Esophagus (tissue), 2 donors: ENCODE measurements at regions not wholly inside any gene's neighbourhood (a gene's known extent, or its start where the extent isn't known, plus 50 kb on each side); places are given as distances from the start of the nearest gene placed in this dataset.

Source experiments
- H3K27ac ChIP-seq, 2 donors: one replicate each; pipeline ENCODE4 v1.5.1; 2013; ENCODE audit warnings: low read depth in 2 of 2, mild to moderate bottlenecking in 2 of 2, inconsistent platforms in 1 of 2, low read length in 1 of 2, moderate library complexity in 1 of 2
- H3K27me3 ChIP-seq, 2 donors: one replicate each; pipeline ENCODE4 v1.6.1; 2013; ENCODE audit warnings: low read length in 2 of 2, control low read depth in 1 of 2, mild to moderate bottlenecking in 1 of 2; ENCODE audit not compliant: insufficient read depth in 2 of 2, control insufficient read depth in 1 of 2
- H3K36me3 ChIP-seq, 2 donors: one replicate each; pipeline ENCODE4 v1.6.1; 2013; ENCODE audit warnings: low read length in 1 of 2; ENCODE audit not compliant: control insufficient read depth in 2 of 2, insufficient read depth in 2 of 2
- H3K4me1 ChIP-seq, 2 donors: one replicate each; pipeline ENCODE4 v1.6.1; 2013; ENCODE audit warnings: low read length in 1 of 2; ENCODE audit not compliant: control insufficient read depth in 2 of 2, insufficient read depth in 2 of 2
- H3K4me3 ChIP-seq, 2 donors: one replicate each; pipeline ENCODE4 v1.5.1; 2013; ENCODE audit warnings: low read length in 2 of 2, mild to moderate bottlenecking in 2 of 2, low read depth in 1 of 2, moderate library complexity in 1 of 2
- H3K9me3 ChIP-seq, 2 donors: one replicate each; pipeline ENCODE4 v1.6.1; 2013; ENCODE audit warnings: mild to moderate bottlenecking in 2 of 2, low read depth in 1 of 2, low read length in 1 of 2, moderate library complexity in 1 of 2; ENCODE audit not compliant: control insufficient read depth in 2 of 2, insufficient read depth in 1 of 2
- WGBS, 2 donors: extraction: QIAGEN DNeasy Blood & Tissue Kit; methylation state at CpG; one replicate each; pipeline ENCODE4 v1.1.7; 2013; 5-methylcytosine and 5-hydroxymethylcytosine counted together
- donor health status: healthy with polysubstance abuse.
- donor health status: Bipolar disorder and iron deficiency.

DNA sequence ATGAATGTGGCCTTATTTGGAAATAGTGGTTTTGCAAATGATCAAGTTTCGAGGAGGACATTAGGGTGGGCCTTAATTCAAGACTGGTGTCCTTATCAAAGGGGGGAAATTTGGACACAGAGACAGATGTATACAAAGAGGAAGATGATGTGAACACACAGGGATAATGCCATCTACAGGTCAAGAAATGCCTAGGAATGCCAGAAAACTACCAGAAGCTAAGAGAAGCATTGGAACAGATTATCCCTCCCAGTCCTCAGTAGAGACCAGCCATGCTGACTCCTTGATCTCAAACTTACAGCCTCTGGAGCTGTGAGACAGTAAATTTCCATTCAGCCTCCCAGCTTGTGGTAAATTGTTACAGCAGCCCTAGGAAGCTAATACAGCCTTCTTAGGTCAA lies 151.4 kb downstream of the PTGER3 start:
- Histone ChIP-seq H3K27ac (no peak overlapping the region), H3K36me3 (no peaks in the 10 kb centered on the region), H3K27me3 (no peaks in the 10 kb centered on the region), H3K4me3 (no peak overlapping the region), H3K9me3 (no peaks in the 10 kb centered on the region), H3K4me1 (no peaks in the 10 kb centered on the region)
- WGBS, 2 donors: 49 to 59% methylated on average over 1 of the region's 1 CpG

DNA sequence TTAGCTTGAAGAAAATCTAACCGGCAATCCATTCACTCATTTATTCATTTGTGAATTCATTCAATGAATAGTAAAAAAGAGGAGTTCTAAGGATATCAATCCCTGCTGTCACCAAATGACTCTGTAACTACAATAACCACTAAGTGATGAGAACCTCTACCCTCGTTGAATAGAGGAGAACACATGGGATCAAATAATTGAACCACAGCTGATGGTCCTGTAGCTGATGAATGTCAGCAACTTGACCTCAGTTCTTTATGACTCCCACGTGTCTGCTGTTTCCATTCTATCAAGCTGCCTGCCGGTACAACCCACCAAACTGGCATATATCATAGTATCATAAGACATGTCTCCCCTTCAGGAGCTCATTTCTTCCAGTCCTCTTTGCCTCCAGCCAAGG lies 150.3 kb downstream of the PTGER3 start:
- Histone ChIP-seq H3K9me3 (no peaks in the 10 kb centered on the region), H3K4me3 (no peak overlapping the region)

GRCh38 chr1:70899735-70900134 lies 147.9 kb downstream of the PTGER3 start:
- no peak overlapping the region for H3K4me3 ChIP-seq
- no peak overlapping the region for H3K27ac ChIP-seq
- no peaks in the 10 kb centered on the region for H3K9me3 ChIP-seq
- no peaks in the 10 kb centered on the region for H3K36me3 ChIP-seq
- no peaks in the 10 kb centered on the region for H3K27me3 ChIP-seq
- H3K4me1 ChIP-seq: no peaks in the 10 kb centered on the region

More for the DNA sequence above, 150.3 kb downstream of the PTGER3 start:
- no peaks in the 10 kb centered on the region for H3K27me3 ChIP-seq
- WGBS, 2 donors: 71 to 76% methylated on average over 4 of the region's 4 CpGs
- no peak overlapping the region for H3K27ac ChIP-seq
- H3K36me3 ChIP-seq: no peaks in the 10 kb centered on the region
- no peaks in the 10 kb centered on the region for H3K4me1 ChIP-seq

- no peaks in the 10 kb centered on the region for H3K27me3 ChIP-seq
- no peak overlapping the region for H3K4me3 ChIP-seq
- no peak overlapping the region for H3K27ac ChIP-seq
- H3K4me1 ChIP-seq: no peaks in the 10 kb centered on the region
- no peaks in the 10 kb centered on the region for H3K36me3 ChIP-seq
- no peaks in the 10 kb centered on the region for H3K9me3 ChIP-seq
- 54 to 56% methylated on average over 1 of the region's 1 CpG for WGBS, 2 donors
Observed at GRCh38 chr1:70902211-70902610, 145.4 kb downstream of the PTGER3 start.

DNA sequence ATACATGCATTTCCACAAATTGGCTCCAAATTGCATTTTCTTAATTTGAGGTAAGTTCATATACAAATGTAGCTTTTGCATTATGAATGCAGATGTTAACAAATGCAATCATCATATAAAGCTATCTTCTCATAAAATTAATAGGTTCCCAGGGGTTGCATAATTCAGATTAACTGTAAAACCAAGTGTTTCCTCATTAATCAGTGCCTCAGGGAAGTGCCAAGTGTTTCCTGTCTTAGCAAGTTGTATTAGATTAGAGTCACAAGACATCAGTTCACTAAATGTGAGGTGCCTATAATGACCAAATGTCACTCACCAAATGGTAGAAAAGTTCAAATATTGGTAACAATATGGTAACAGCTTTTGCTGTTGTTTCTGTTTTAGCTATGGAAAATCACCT lies 140.8 kb downstream of the PTGER3 start:
- H3K27me3 ChIP-seq: no peaks in the 10 kb centered on the region
- no peak overlapping the region for H3K4me3 ChIP-seq
- H3K36me3 ChIP-seq: no peaks in the 10 kb centered on the region
- no peaks in the 10 kb centered on the region for H3K4me1 ChIP-seq
- H3K9me3 ChIP-seq: no peaks in the 10 kb centered on the region
- H3K27ac ChIP-seq: no peak overlapping the region

DNA sequence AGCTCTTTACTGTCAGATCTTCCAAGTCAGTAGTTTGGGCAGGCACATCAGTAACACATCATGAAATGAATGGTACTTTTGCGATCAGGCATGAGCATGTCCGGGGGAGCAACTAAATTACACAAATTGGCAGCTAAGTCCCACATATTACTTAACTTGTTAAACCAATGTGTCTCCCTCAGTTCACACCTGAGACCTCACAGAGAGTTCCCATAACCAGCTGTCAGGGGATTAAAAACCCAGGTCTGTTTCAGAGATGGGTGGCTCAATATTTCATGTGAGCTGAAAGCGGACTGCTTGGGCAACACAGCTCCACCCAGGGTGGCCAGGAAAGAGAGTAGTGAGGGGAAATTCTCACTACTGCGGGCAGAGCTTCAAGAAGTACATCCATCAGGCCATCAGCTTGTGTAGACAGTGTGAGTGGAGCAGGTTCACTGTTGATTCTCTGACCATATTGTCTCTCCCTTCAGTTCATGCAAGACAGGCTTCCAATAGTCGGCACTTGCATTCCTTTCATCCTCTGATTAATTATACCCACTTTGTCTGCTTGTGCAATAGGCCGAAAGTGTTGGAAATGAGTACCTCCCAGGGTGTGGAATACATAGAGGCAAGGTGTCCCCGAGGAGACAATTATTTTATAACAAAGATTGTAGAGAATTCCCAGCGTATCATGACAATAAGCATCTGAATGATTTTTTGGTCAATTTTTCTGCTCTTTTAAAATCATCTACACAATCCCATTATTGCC lies 139.9 kb downstream of the PTGER3 start:
- Histone ChIP-seq H3K36me3 (no peaks in the 10 kb centered on the region), H3K27me3 (no peaks in the 10 kb centered on the region), H3K27ac (no peak overlapping the region), H3K9me3 (no peaks in the 10 kb centered on the region), H3K4me1 (no peaks in the 10 kb centered on the region), H3K4me3 (no peak overlapping the region)
- 79 to 84% methylated on average over 8 of the region's 8 CpGs for WGBS, 2 donors

DNA sequence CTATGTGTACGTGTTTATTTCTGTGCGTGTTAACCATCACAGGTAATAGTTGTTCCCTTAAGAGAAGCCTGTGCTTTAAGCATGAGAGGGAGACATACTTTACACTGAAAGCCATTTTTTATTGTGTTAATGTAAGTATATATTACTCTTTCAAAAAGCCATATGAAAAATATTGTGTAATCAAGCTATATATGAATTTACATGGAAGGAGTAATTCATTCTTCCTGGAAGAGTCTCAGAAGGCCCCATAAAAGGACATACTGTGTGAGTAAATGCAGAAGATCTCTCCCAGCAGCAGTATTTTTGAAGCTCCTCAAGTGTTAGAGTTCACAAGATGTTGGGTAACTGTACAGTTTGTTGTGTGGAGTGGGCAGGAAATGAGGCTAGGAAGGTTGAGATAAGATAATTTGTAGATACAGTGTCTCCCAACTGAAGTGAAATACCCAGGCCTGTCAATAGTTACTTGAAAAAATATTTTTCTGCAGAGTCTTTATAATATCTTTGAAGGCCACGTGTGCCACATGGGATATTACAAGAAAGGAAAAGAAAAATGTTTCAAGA lies 138.3 kb downstream of the PTGER3 start:
- H3K4me3 ChIP-seq: no peak overlapping the region
- H3K9me3 ChIP-seq: no peaks in the 10 kb centered on the region
- H3K36me3 ChIP-seq: no peaks in the 10 kb centered on the region
- WGBS, 2 donors: 75 to 78% methylated on average over 3 of the region's 3 CpGs
- H3K27me3 ChIP-seq: no peaks in the 10 kb centered on the region
- H3K27ac ChIP-seq: no peak overlapping the region
- H3K4me1 ChIP-seq: no peaks in the 10 kb centered on the region

DNA sequence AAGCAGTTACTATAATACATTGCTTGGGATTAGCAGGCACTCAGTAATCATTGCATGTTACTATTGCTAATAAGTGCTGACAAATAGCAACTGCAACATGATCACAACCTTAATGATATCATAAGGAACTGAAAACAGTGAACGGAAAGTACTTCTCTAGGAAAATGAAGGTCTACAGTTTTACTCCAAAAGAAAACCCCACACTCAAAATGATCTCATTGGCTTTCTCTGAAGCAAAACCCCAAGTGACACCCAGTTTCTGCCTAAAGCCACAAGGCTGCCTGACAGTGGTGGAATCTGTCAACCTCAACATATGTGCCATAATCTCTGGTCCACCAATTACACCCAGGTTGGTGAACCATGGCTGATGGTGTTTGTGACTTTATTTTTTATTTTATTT lies 137.6 kb downstream of the PTGER3 start:
- H3K27ac ChIP-seq: no peak overlapping the region
- H3K36me3 ChIP-seq: no peaks in the 10 kb centered on the region
- WGBS, 2 donors: 71 to 87% methylated on average over 1 of the region's 1 CpG
- H3K4me3 ChIP-seq: no peak overlapping the region
- no peaks in the 10 kb centered on the region for H3K9me3 ChIP-seq
- H3K27me3 ChIP-seq: no peaks in the 10 kb centered on the region
- H3K4me1 ChIP-seq: no peaks in the 10 kb centered on the region

DNA sequence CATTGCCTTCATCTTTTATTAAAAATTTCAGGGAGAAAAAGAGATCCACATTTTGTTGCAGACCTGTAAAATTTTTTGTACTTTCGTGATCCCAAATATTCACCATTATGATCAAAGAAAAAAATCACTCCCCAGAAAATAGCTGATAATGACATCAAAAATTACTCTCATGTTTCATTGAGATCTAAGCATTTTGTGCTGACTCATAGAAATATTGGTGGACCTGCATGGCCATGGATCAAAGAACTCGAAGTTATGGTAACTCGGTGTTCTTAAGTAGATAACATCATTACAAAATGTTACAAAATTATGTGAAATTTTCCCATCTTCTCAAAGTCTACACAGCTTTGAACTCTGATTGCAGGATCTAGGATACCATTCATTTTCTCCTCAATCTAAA lies 135.8 kb downstream of the PTGER3 start:
- Histone ChIP-seq H3K27ac (no peak overlapping the region), H3K36me3 (no peaks in the 10 kb centered on the region), H3K9me3 (no peaks in the 10 kb centered on the region), H3K4me3 (no peak overlapping the region), H3K27me3 (no peaks in the 10 kb centered on the region), H3K4me1 (no peaks in the 10 kb centered on the region)
- 85 to 89% methylated on average over 3 of the region's 3 CpGs for WGBS, 2 donors

GRCh38 chr1:70914224-70914623 lies 133.4 kb downstream of the PTGER3 start:
- Histone ChIP-seq H3K36me3 (no peaks in the 10 kb centered on the region), H3K4me3 (no peak overlapping the region), H3K27ac (no peak overlapping the region), H3K4me1 (no peaks in the 10 kb centered on the region), H3K27me3 (no peaks in the 10 kb centered on the region), H3K9me3 (no peaks in the 10 kb centered on the region)
- WGBS, 2 donors: 96% methylated on average over 1 of the region's 1 CpG
